Activated CD4-positive, alpha-beta memory T cell treated with anti-CD3 and anti-CD28 coated beads, Interleukin-2, amount 10 ng/mL, durations not matched to agents 7 days and 5 days (primary cell): ENCODE measurements at regions not wholly inside any gene's neighbourhood (a gene's known extent, or its start where the extent isn't known, plus 50 kb on each side); places are given as distances from the start of the nearest gene placed in this dataset.

Source experiments
- CTCF ChIA-PET: fragments of 350-600 bp; sonication (Branson Sonifier 250); formaldehyde crosslinking; loops from one replicate; lab custom pipeline; 2021; ENCODE audit warnings: antibody characterized with exemption, inconsistent platforms; lab: Charles Lee
- POLR2A ChIA-PET: fragments of 350-600 bp; sonication (Branson Sonifier 250); formaldehyde crosslinking; loops from one replicate; lab custom pipeline; 2021; ENCODE audit warnings: antibody characterized with exemption; lab: Charles Lee
- DNase-seq: peaks from one replicate; pipeline ENCODE4 v3.0.0-alpha.2; 2020
- H3K27ac Mint-ChIP-seq: one replicate; pipeline ENCODE4 v1.8.0; 2021; ENCODE audit warnings: mild to moderate bottlenecking, mixed read lengths
- H3K27me3 Mint-ChIP-seq: one replicate; pipeline ENCODE4 v1.8.0; 2021; ENCODE audit warnings: mixed read lengths
- H3K36me3 Mint-ChIP-seq: one replicate; pipeline ENCODE4 v1.8.0; 2021; ENCODE audit warnings: low read depth, mixed read lengths
- H3K4me1 Mint-ChIP-seq: one replicate; pipeline ENCODE4 v1.8.0; 2021; ENCODE audit warnings: mixed read lengths
- H3K4me3 Mint-ChIP-seq: one replicate; pipeline ENCODE4 v1.8.0; 2021; ENCODE audit warnings: mild to moderate bottlenecking, mixed read lengths
- H3K9me3 Mint-ChIP-seq: one replicate; pipeline ENCODE4 v1.8.0; 2021; ENCODE audit warnings: mixed read lengths

DNA sequence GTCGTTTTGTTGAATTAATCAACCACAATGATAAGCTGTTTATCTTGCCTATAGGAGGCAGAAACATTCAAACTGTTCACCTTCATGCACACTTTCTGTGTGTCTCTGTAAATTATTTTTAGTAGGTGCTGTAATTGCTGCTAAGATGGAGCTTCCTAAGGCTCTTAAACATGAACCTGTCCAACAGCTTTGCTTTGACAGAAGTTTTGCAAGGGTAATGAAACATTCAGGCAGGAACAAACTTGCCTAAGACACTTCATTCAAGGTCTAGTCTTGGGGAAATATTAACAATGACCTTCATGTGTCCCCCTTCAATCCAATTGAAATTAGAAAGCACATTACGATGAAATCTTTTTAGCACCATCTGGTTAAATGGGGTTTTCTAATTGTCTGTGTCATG lies 156.1 kb downstream of the DIPK2A start:
- CTCF ChIA-PET: no interaction called here
- Mint-ChIP-seq H3K4me1 (peaks cover 2% of the 10 kb centered on the region), H3K27ac (no peak overlapping the region), H3K36me3 (no peaks in the 10 kb centered on the region), H3K27me3 (no peaks in the 10 kb centered on the region), H3K4me3 (no peak overlapping the region), H3K9me3 (no peaks in the 10 kb centered on the region)
- DNase-seq: no peak
- POLR2A ChIA-PET: no interaction called here

DNA sequence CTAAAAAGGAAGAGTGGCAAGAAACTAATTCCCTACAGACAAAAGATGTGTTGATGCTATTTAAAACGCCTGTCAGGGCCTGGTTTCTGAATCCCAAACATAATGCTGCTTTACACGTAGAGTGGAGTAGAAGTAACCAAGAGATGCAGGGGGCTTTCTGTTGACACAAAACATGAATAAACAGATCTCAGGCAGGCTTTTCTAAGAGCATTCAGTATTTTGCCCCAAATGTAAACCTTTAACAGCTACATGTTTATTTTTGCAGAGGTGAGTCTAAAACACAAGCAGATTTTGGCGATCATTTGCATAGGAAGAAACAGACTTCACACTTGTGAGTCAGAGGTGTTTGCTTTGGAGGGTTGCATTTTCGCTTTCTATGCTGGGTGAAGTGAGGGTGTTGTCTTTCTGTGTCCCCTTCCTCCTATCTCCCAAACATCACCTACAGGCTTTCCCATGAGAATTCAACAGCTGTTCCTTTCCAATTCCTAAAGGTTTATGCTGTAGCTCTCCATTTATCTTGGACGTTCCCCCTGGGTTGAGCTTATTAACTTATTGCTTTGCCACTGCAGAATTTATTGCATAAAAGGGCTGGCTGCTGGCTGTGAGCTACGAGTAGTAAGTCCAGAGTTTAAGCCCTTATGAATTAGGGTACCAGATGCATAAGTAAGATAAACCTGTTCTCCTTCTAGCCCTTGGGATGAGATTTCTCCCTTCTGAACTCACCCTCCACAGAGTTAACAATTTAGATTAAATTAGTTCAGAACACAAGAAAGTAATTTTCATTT lies 156.7 kb downstream of the DIPK2A start:
- H3K27ac Mint-ChIP-seq: no peak overlapping the region
- POLR2A ChIA-PET: no interaction called here
- H3K27me3 Mint-ChIP-seq: no peaks in the 10 kb centered on the region
- H3K9me3 Mint-ChIP-seq: no peaks in the 10 kb centered on the region
- no peaks in the 10 kb centered on the region for H3K36me3 Mint-ChIP-seq
- H3K4me1 Mint-ChIP-seq: peaks cover 2% of the 10 kb centered on the region
- H3K4me3 Mint-ChIP-seq: no peak overlapping the region
- CTCF ChIA-PET: no interaction called here
- no peak for DNase-seq

DNA sequence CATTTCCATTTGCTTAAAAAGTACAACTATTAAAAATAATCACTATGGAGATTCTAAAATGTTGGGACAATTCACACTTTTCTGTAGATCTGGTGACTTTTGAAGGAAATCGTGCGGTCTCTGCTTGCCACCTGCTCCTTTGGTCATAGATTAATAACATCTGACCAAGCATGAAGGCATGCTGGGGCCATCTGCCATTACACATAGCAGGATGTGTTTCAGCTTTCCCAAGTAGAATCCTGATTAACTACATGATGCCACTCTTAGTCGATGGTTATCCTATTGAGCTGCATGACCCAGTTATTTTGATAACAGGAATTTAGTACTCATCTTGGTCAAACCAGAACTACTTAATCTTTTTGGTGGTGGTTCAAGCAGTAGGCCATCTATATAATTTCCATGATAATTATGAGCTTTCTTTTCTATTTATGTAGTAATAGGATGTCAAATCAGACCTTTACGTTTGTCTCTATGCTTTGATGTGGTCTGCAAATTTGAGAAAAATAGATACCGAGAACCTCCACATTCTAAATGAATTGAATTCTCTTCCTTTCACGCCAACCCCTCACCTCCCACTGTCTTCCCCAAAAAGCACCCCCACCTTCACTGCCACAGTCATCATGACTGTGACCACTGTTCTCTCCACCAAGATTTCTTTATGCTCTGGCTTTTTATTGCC lies 158.1 kb downstream of the DIPK2A start:
- H3K4me1 Mint-ChIP-seq: peaks cover 2% of the 10 kb centered on the region
- POLR2A ChIA-PET: no interaction called here
- H3K27me3 Mint-ChIP-seq: no peaks in the 10 kb centered on the region
- H3K9me3 Mint-ChIP-seq: no peaks in the 10 kb centered on the region
- CTCF ChIA-PET: no interaction called here
- H3K36me3 Mint-ChIP-seq: no peaks in the 10 kb centered on the region
- H3K27ac Mint-ChIP-seq: no peak overlapping the region
- DNase-seq: no peak
- H3K4me3 Mint-ChIP-seq: no peak overlapping the region

DNA sequence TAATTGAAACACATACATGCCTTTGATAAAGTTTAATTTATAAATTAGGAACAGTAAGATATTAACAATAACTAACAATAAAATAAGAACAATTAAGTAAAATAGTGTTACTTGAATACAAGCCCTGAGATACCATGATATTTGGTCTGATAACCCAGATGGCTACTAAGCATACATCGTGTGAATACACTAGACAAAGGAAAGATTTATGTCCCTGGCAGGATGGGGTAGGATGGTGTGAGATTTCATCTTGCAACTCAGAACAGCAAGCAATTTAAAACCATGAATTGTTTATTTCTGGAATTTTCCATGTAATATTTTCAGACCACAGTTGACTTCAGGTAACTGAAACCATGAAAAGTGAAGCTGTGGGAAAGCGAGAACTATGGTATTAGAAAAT lies 169.5 kb downstream of the DIPK2A start:
- Mint-ChIP-seq H3K27me3 (no peaks in the 10 kb centered on the region), H3K9me3 (no peaks in the 10 kb centered on the region), H3K4me3 (no peak overlapping the region), H3K36me3 (no peaks in the 10 kb centered on the region), H3K4me1 (no peaks in the 10 kb centered on the region), H3K27ac (no peak overlapping the region)
- DNase-seq: no peak
- POLR2A ChIA-PET: no interaction called here
- CTCF ChIA-PET: no interaction called here

DNA sequence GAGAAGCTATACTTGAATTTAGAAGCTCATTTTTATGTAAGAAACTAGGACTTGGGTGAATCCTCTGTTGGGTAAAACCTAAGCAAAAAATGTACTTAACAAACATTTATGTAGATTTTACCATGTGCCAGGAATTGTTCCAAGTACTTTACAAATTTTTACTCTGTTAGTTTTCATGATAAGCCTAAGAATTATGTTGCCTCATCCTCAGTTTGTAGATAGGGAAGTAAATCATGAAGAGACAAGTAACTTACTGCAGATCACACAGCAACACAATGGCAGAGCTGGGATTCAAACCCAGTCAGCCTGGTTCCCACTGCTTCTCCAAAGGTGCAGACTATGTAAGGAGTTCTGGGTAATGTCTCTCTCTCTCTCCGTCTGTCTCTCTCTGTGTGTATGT lies 169.9 kb downstream of the DIPK2A start:
- no peaks in the 10 kb centered on the region for H3K9me3 Mint-ChIP-seq
- ChIA-PET POLR2A (no interaction called here), CTCF (no interaction called here)
- H3K4me3 Mint-ChIP-seq: no peak overlapping the region
- DNase-seq: no peak
- no peak overlapping the region for H3K27ac Mint-ChIP-seq
- no peaks in the 10 kb centered on the region for H3K36me3 Mint-ChIP-seq
- H3K27me3 Mint-ChIP-seq: no peaks in the 10 kb centered on the region
- H3K4me1 Mint-ChIP-seq: no peaks in the 10 kb centered on the region

DNA sequence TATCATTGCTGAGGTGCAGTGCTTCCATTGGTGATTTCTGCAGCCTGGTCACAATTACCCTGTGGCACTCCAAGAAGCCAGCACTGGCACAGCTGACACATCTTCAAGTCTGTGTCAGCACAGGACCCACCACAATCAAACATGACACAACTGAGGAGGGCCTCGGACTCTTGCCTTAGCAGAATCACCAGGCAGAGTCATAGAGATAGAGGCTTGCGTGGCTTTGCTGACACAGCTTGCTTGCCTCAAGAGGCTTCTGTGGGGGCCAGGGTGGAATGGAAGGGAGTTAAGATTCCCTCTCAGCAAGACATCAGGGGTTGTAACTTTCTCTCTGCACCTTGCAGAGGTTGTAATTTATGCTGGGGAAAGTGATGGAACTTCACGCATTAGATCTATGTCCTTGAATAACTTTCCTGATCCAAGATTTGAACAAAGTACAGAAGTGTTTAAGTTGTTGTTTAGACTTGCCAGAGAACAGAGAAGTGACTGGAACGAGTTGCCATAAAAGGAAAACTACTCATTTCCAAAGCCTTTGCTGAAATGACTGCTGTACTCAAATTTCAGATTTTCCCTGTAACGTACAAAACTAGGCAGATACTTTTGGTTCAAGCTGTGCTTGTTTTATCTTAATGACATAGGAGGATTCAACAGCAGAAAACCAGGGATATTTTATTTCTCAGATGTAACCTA lies 170.7 kb downstream of the DIPK2A start:
- Mint-ChIP-seq H3K27me3 (no peaks in the 10 kb centered on the region), H3K27ac (no peak overlapping the region), H3K9me3 (no peaks in the 10 kb centered on the region), H3K4me1 (no peaks in the 10 kb centered on the region), H3K4me3 (no peak overlapping the region), H3K36me3 (no peaks in the 10 kb centered on the region)
- ChIA-PET POLR2A (no interaction called here), CTCF (no interaction called here)
- DNase-seq: no peak

DNA sequence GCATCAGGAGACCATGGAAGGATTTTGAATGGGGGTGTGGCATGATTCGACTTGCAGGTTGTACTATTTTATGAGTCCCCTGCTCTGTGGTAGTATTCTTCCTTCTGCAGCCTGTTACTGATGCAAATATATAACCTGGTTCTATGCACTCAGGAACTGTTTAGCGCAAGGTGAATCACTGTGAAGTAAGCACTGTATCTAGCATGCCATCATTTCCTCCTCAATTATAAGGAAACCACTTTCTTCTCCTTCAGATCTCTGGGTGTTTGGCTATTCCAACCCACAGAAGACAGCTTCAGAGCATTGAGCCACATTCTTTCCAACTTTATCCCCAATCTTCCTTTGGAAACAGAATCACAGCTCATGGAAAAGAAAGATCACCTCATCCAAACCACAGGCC lies 176.7 kb downstream of the DIPK2A start:
- no peaks in the 10 kb centered on the region for H3K9me3 Mint-ChIP-seq
- no peaks in the 10 kb centered on the region for H3K27me3 Mint-ChIP-seq
- ChIA-PET POLR2A (no interaction called here), CTCF (no interaction called here)
- no peak overlapping the region for H3K27ac Mint-ChIP-seq
- DNase-seq: no peak
- no peaks in the 10 kb centered on the region for H3K36me3 Mint-ChIP-seq
- no peak overlapping the region for H3K4me3 Mint-ChIP-seq
- H3K4me1 Mint-ChIP-seq: no peaks in the 10 kb centered on the region

DNA sequence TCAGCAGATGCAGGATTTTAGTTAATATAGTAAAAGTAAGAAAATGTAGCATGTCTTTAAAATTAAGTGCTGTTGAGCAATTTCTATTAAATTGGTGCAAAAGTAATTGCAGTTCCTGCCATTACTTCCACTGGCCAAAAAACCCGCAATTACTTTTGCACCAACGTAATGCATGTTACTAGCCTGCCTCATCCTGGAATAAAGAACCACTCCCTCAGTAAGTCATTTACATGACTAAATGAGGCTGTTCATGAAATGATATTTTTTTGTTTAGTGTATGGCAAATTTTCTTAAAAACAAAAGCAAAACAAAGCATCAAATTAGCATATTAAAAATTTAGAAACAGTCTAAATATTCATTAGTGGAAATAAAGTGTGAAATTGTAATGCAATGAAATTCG lies 180.4 kb downstream of the DIPK2A start:
- Mint-ChIP-seq H3K9me3 (peaks cover 3% of the 10 kb centered on the region), H3K27me3 (no peaks in the 10 kb centered on the region), H3K36me3 (no peaks in the 10 kb centered on the region), H3K4me3 (no peak overlapping the region), H3K4me1 (no peaks in the 10 kb centered on the region), H3K27ac (no peak overlapping the region)
- ChIA-PET CTCF (no interaction called here), POLR2A (no interaction called here)
- no peak for DNase-seq

DNA sequence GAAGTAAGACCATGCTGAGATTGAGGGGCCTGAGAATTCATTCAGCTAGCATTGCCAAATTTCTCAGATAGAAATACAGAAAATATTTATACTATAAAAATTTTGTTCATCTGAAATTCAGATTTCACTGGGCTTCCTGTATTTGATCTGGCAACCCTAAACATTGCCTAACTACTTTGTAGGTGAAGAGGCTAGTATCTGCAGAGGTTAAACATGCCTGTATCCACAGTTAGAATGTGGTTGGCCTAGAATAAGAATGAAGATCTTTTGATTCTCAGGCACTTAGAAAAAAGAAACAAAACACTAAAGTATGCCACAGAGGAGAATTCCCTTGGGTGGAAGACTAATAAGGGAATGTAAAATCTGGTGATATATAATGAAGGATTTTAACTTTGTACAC lies 189.0 kb downstream of the DIPK2A start:
- ChIA-PET CTCF (no interaction called here), POLR2A (no interaction called here)
- no peak overlapping the region for H3K27ac Mint-ChIP-seq
- no peaks in the 10 kb centered on the region for H3K4me1 Mint-ChIP-seq
- no peaks in the 10 kb centered on the region for H3K36me3 Mint-ChIP-seq
- H3K27me3 Mint-ChIP-seq: no peaks in the 10 kb centered on the region
- peaks cover 3% of the 10 kb centered on the region for H3K9me3 Mint-ChIP-seq
- DNase-seq: no peak
- H3K4me3 Mint-ChIP-seq: no peak overlapping the region

DNA sequence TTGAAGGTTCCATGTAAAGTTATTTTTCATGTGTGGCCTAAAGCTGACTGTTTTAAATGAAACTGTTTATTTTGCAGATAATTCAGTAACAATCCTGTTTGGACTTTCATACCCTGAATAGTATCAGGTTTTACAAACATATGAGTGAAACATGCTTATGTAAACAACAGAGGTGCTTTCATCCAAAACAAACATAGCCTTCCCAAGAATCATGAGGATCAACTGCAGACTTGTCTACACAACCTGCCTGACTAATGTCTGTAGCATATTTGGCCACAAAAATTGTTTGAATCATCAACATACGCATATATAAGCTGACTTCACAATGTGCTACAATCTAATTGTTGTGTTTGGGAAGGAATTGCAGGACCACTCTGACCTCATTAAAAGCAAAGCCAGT lies 190.4 kb downstream of the DIPK2A start:
- no peak for DNase-seq
- no peak overlapping the region for H3K27ac Mint-ChIP-seq
- H3K9me3 Mint-ChIP-seq: no peaks in the 10 kb centered on the region
- CTCF ChIA-PET: no interaction called here
- H3K36me3 Mint-ChIP-seq: no peaks in the 10 kb centered on the region
- H3K4me1 Mint-ChIP-seq: no peaks in the 10 kb centered on the region
- POLR2A ChIA-PET: no interaction called here
- no peak overlapping the region for H3K4me3 Mint-ChIP-seq
- no peaks in the 10 kb centered on the region for H3K27me3 Mint-ChIP-seq

DNA sequence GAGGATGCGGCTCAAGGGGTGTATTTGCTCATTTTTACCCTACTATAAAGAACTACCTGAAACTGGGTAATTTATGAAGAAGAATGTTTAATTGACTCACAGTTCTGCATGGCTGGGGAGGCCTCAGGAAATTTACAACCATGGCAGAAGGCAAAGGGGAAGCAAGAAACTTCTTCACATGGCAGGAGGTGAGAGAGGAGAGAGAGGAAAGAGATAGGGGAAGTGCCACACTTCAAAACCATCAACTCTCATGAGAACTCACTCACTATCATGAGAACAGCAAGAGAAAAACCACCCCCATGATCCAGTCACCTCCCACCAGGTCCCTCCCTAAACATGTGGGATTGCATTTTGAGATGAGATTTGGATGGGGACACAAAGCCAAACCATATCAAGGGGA lies 192.7 kb downstream of the DIPK2A start:
- no peak overlapping the region for H3K27ac Mint-ChIP-seq
- no peaks in the 10 kb centered on the region for H3K36me3 Mint-ChIP-seq
- H3K4me3 Mint-ChIP-seq: no peak overlapping the region
- H3K4me1 Mint-ChIP-seq: no peaks in the 10 kb centered on the region
- POLR2A ChIA-PET: no interaction called here
- CTCF ChIA-PET: no interaction called here
- H3K27me3 Mint-ChIP-seq: no peaks in the 10 kb centered on the region
- H3K9me3 Mint-ChIP-seq: no peaks in the 10 kb centered on the region
- no peak for DNase-seq

DNA sequence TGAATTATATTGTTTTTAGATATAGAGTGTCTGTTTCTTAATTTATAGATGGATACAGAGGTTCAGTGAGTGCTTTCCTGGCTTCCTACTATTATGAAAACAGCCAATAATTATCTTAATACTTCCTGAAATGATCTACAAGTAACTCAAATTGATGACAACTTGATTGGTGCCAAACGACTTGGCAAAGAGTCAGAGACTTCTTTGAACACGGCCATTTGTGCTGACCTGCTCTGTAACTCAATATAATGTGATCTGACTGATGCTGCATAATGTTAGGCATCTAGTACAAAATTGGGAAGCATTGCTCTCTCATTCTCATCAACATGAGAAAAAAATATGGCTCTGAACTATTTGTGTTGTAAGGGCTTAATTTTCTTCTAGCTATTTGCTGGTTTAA lies 193.9 kb downstream of the DIPK2A start:
- Mint-ChIP-seq H3K4me3 (no peak overlapping the region), H3K36me3 (no peaks in the 10 kb centered on the region), H3K27me3 (no peaks in the 10 kb centered on the region), H3K9me3 (no peaks in the 10 kb centered on the region), H3K4me1 (no peaks in the 10 kb centered on the region), H3K27ac (no peak overlapping the region)
- ChIA-PET POLR2A (no interaction called here), CTCF (no interaction called here)
- no peak for DNase-seq

DNA sequence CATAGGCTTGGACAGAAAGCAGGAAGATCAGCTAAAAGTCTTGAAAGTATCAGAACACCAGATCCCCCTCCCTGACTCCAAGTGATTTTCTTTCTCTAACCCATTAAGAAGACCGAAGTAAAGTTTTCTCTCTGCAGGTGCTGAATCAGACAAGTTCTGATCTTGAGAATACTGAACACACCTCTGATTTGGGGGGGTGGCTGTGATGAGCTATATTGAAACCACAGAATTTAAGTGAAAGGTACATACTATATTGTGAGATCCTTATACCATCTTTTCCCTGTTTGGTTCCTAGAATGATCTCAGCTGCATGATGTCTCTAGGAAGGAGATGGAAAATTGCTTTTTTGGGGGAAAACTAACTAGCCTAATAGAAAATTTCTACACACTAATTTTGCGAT lies 196.0 kb downstream of the DIPK2A start:
- POLR2A ChIA-PET: no interaction called here
- Mint-ChIP-seq H3K9me3 (no peaks in the 10 kb centered on the region), H3K27ac (no peak overlapping the region), H3K36me3 (no peaks in the 10 kb centered on the region), H3K4me3 (no peak overlapping the region), H3K27me3 (no peaks in the 10 kb centered on the region), H3K4me1 (no peaks in the 10 kb centered on the region)
- CTCF ChIA-PET: no interaction called here
- no peak for DNase-seq

DNA sequence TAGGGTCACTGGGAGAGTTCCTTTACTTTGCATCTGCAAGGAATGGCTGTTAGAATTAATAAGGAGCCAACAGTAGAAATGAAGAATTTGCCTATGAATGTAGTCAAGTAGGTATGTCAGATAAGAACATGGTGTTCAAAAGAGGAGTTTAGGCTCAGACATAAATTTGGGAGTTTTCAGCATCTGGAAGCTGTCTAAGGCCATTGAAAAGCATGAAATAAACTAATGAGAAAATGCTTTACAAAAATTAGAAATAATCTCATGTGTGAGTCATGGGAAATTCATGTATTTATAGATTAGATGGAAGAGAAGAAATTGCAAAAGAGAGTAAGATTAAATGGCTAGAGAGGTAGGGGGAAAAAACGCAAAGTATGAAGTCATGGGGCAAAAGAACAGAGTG lies 201.9 kb downstream of the DIPK2A start:
- no peak overlapping the region for H3K4me3 Mint-ChIP-seq
- no peaks in the 10 kb centered on the region for H3K9me3 Mint-ChIP-seq
- H3K27me3 Mint-ChIP-seq: no peaks in the 10 kb centered on the region
- H3K36me3 Mint-ChIP-seq: no peaks in the 10 kb centered on the region
- no peak overlapping the region for H3K27ac Mint-ChIP-seq
- ChIA-PET CTCF (no interaction called here), POLR2A (no interaction called here)
- no peak for DNase-seq
- no peaks in the 10 kb centered on the region for H3K4me1 Mint-ChIP-seq
